HG02678 (cell line): ENCODE measurements at regions not wholly inside any gene's neighbourhood (a gene's known extent, or its start where the extent isn't known, plus 50 kb on each side); places are given as distances from the start of the nearest gene placed in this dataset.
A peak's percentile ranks its signal among the peaks of the same experiment; 100 is the strongest.
"Not testable (repeated sequence)": the region's sequence is repeated elsewhere in the genome, so short reads cannot be mapped to it uniquely, and the experiment has no call there.

Source experiments
- ATAC-seq: cut with Tn5 transposase; IDR thresholded peaks from one replicate; pipeline ENCODE4 v1.9.1; 2021; ENCODE audit warnings: mild to moderate bottlenecking, moderate library complexity; ENCODE audit not compliant: unreplicated experiment

GRCh38 chr9:65397763-65398719 is 113.0 kb upstream of the FOXD4L5 start:
- not testable (repeated sequence) for ATAC-seq

- not testable (repeated sequence) for ATAC-seq
These were observed 112.2 kb upstream of the FOXD4L5 start for GRCh38 chr9:65397226-65397625.

GRCh38 chr9:65396601-65397000 is 111.6 kb upstream of the FOXD4L5 start:
- ATAC-seq: not testable (repeated sequence)

- not testable (repeated sequence) for ATAC-seq
These were observed 110.8 kb upstream of the FOXD4L5 start for GRCh38 chr9:65395789-65396188.

GRCh38 chr9:65395121-65395520 is 110.1 kb upstream of the FOXD4L5 start:
- ATAC-seq: not testable (repeated sequence)

GRCh38 chr9:65393111-65393810 is 108.3 kb upstream of the FOXD4L5 start:
- ATAC-seq: not testable (repeated sequence)

GRCh38 chr9:65392611-65393010 is 107.6 kb upstream of the FOXD4L5 start:
- not testable (repeated sequence) for ATAC-seq

GRCh38 chr9:65389710-65390109 is 104.7 kb upstream of the FOXD4L5 start:
- ATAC-seq: not testable (repeated sequence)

- ATAC-seq: not testable (repeated sequence)
These were observed 104.2 kb upstream of the FOXD4L5 start for GRCh38 chr9:65389216-65389615.

- ATAC-seq: peak; percentile 93
These were observed 101.7 kb upstream of the FOXD4L5 start for GRCh38 chr9:65386699-65387098.

- not testable (repeated sequence) for ATAC-seq
These were observed 101.2 kb upstream of the FOXD4L5 start for GRCh38 chr9:65386191-65386590.

GRCh38 chr9:65385655-65386024 is 100.6 kb upstream of the FOXD4L5 start:
- ATAC-seq: not testable (repeated sequence)

- not testable (repeated sequence) for ATAC-seq
These were observed 100.0 kb upstream of the FOXD4L5 start for GRCh38 chr9:65384759-65385654.

- ATAC-seq: not testable (repeated sequence)
These were observed 99.1 kb upstream of the FOXD4L5 start for GRCh38 chr9:65384066-65384465.

GRCh38 chr9:65383646-65384045 is 98.6 kb upstream of the FOXD4L5 start:
- not testable (repeated sequence) for ATAC-seq

GRCh38 chr9:65382701-65383318 is 97.8 kb upstream of the FOXD4L5 start:
- not testable (repeated sequence) for ATAC-seq
